Stimulated activated CD4-positive, alpha-beta T cell treated with anti-CD3 and anti-CD28 coated beads, Interleukin-4, amount 100 ng/mL, for 48 hours (primary cell): ENCODE measurements at regions not wholly inside any gene's neighbourhood (a gene's known extent, or its start where the extent isn't known, plus 50 kb on each side); places are given as distances from the start of the nearest gene placed in this dataset.
"Not testable (repeated sequence)": the region's sequence is repeated elsewhere in the genome, so short reads cannot be mapped to it uniquely, and the experiment has no call there.

Source experiments
- DNase-seq, 2 donors: peaks; one replicate each; pipeline ENCODE4 v3.0.0-alpha.2; 2020; ENCODE audit warnings: low read depth in 2 of 2

DNA sequence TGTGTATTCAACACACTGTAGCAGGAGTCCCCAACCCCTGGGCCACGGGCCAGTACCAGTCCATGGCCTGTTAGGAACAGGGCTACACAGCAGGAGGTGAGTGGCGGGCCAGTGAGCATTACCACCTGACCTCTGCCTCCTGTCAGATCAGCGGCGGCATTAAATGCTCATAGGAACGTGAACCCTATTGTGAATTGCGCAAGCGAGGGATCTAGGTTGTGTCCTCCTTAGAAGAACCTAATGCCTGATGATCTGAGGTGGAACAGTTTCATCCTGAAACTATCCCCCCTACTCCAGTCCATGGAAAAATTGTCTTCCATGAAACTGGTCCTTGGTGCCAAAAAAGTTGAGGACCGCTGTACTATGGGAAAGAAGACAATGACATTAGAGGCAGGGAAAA is 386.9 kb downstream of the PREX1 start:
- DNase-seq: no peak

DNA sequence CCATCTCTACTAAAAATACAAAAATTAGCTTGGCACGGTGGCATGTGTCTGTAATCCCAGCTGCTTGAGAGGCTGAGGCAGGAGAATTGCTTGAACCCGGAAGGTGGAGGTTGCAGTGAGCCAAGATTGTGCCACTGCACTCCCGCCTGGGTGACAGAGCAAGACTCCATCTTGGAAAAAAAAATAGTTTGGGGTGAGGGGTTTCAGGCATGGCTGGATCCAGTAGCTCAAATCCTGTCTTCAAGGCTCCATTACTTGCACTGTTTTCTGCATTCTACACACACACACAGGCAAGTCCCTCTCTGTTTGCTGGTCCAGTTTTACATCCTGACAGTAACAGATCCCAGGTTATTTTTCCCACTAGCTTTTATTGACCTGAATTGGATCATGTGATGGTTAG is 387.5 kb downstream of the PREX1 start:
- DNase-seq: not testable (repeated sequence)

DNA sequence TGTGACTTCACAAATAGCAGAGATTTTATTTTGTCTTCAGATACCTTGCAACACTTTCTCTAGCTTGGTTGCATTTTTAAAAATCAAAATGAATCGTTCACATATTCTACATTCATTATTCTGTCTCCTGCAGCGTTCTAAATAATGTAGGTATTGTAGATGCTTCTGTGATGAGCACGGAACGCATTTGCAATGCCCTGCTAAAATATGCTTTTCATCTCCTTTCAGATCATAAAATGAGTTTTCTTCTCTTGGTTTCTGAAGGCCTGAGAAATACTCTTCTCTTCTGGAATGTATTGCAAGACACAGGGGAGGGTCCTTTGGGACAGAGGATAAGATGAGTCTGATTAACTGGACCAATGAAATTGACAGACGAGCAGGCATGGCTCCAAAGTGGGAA is 390.7 kb downstream of the PREX1 start:
- DNase-seq: no peak

DNA sequence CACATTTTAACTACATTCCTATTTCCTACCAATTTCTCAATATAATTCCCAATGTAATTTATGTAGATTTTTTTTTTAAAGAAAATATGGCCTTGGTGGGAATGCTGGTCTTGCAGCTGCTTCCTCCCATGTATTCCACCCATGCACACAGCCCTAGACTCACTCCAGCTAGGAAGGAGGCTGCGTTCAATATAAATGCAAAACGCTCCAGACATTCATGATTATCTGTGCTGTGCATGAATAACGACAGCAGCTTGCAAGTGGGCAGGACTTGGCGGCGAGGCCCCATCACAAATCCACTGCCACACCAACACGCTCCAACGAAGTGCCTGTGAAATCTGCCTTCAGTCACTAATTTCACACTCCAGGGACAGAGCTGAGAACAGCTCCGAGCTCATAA is 391.2 kb downstream of the PREX1 start:
- DNase-seq: not testable (repeated sequence)

DNA sequence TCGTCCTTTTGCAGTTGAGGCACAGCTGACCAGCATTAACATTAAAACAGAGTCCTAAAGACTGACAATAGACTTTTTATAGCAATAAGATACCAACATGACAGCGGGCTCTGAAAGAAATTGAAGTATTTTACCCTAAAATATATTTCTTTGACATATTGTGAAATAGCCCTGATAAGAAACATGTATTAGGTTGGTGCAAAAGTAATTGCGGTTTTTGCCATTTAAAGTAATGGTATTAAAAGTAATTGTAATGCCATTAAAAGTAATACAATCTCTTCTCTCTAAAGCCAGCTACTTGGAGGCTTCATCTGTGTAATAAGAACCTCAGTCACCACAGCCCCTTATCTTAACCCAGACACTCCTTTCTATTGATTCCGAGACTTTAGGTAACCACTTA is 394.6 kb downstream of the PREX1 start:
- DNase-seq: no peak

DNA sequence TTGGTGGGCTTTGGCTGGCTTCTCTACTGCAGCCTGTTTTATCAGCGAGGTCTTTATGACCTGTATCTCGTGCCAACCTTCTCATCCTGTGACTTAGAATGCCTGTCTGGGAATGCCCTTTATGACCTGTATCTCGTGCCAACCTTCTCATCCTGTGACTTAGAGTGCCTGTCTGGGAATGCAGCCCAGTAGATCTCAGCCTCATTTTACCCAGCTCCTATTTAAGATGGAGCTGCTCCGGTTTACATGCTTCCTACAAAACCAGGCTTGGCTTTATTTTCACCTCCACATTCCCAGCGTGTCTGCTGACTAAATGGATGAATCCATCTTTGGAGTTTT is 395.3 kb downstream of the PREX1 start:
- no peak for DNase-seq

DNA sequence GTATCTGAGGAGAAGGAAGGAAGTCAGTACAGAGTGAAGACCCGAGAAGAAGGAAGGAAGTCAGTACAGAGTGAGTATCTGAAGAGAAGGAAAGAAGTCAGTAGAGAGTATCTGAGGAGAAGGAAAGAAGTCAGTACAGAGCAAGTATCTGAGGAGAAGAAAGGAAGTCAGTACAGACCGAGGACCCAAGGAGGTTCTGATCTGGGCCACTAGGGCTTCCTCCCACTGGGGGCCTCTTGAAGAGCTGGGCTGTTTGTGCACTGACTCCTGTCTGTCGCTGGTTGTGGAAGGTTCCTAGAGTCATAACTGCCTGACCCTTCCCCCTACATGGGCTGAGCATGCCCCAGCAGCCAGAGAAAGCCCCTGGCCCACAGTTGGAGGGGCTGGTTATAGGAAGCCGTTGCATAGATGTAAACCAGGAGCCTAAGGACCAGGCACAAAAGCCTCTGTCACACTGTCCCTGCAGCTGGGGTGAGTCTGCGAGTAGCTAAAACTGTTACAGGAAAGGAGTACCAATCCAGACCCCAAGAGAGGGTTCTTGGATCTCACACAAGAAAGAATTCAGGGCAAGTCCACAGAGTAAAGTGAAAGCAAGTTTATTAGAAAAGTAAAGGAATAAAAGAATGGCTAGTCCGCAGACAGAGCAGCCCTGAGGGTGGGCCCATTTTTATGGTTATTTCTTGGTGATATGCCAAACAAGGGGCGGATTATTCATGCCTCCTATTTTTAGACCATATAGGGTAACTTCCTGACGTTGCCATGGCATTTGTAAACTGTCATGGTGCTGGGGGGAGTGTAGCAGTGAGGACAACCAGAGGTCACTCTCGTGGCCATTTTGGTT is 395.9 kb downstream of the PREX1 start:
- DNase-seq: no peak

DNA sequence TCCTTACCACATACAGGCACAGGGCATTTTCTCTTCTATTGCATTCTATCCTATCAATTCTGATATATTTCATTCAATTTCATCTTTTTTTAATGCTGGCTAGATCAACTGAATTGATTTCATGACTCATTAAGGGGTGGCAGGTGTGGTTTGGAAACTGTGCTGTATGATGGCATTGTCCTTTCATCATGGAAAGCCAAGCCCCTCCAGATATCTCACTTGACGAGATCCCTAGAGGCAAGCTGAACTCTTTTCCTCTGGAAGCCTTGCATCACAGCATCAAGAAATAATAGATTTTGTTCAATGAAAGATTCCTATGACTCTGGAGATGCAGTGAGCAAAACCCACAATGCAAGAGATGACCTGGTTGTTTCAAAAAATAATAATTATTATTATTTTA is 401.2 kb downstream of the PREX1 start:
- DNase-seq: no peak

DNA sequence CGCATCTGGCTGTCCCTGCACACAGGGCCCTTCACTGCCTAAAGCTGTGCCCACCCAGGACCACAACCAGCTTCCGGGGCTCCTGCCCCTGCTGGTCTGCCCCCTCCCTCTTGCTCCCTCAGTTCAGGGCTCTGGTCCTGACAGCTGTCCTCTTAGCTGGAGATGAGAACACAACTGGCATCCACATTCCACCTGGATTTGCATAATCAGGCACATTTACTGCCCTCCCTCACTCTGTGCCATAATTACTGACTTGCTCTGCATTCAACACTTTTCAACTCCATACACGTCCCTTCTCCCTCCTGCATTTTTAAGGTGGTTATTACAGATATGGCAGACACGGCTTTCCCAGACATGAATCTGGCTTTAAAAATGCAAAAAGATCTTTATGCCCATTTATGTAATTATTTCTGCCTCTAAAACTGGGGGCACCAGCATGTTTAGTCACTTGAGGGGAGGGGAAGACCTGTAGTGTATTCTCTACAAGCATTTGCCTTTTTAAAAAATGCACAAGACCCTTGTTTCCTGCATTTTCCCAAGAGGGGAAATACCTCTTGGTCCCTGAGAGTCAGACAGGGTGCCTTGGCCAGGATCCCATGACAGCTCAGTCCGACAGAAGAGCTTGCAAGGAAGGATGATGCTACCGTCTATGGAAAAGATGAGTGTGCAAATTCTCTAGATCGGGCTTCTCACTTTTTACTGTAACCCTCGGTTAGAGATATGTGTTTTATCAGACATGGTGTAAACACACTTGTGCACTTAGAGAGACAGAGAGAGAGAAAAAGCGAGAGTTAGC is 401.8 kb downstream of the PREX1 start:
- DNase-seq: no peak

DNA sequence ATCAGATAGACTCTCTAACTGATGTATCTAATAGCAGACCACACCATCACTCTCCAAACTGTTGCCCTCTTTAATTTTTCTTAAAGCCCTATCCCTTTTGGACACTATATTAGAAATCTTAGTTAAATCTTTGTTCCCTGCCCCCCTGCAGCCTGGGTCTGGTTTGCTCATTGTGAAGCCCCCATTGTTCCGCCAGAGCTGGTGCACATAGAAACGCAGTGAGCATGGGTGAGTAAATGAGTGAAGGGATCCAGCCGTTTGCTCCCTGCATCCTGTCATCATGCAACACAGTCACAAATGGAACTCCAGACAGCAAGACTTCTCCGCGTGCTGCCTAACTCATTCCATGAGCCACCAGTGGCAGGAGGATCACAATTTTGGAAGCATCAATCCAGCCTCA is 402.5 kb downstream of the PREX1 start:
- no peak for DNase-seq

DNA sequence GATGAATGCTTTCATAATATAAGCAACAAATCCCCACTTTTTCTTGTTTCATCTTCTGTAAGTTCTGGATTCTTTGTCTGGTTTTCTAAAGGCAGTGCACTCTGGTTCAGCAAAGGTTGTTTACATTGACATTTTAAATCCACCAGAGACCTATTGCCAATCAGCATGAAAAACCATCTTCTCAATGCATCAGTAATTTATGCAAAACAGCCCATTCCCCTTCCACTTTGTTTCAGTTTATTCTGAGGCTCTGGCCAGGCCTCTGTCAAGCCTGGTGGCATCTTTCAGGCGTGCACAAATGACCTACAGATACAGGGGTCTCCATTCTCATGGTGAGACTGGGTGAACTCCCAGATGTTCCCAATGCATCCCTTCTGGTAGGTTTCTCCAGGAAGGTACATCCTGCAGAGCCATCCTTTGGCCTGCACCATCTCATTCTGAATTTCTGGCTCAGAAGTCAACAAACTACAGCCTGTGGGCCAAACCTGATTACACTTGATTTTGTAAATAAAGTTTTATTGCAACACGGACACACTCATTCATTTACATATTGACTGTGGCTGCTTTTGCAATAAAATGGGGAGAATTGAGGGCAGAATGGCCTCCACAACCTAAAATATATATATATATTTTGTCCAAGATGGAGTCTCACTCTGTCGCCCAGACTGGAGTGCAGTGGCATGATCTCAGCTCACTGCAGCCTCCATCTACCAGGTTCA is 405.4 kb downstream of the PREX1 start:
- DNase-seq: no peak

DNA sequence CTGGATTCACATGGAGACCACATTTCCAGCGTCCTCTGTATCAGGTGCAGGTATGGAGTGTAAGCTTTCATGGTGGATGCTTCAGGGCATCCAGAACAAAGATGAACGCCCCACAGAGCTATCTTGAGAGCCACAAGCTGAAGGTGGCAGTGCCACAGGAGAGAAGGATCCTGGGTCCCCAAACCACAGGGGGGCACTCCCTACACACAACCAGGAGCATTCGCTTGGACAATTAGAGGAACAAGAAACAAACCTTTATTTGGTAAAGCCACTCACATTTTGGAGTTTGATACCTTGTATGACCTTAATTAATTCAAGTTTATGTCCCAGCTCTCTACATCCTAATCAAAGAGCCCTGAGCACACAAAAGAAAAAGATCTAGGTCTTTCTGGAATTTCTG is 406.3 kb downstream of the PREX1 start:
- no peak for DNase-seq

DNA sequence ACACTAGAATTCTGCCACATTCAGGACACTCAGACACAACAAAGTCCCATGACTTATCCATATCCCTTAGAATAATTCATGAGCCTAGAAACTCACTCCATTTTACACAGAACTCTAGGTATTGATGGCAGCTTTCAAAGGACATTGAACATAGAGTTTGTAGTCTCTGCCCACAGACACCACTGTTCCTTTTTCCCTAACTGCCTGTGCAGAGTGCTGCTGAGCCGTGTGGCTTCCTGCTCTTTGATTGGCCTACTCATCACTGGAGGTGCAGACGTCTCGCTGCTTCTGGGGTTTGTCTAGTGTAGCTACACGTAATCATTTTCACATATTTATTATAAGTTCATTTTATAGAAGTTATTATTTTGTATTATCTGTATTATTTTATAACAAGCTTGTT is 407.6 kb downstream of the PREX1 start:
- no peak for DNase-seq

DNA sequence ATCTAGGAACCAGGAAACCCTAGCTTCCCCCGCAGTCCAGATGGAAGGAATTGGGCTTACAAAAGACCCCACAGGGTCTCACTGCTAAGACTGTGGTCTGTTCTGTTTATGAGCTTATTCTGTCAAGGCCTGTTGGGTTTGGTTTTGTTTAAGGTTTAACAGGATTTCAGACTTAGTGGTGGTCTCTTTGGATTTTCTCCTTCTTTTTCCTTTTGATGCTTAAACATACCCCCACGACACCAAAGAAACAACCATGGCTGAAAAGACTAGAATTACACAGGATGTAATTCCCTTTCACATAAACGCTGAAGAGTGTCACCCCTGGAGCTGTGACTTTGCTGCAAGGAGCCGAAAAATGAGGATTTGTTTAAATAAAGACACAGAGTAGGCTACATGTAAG is 408.6 kb downstream of the PREX1 start:
- no peak for DNase-seq

DNA sequence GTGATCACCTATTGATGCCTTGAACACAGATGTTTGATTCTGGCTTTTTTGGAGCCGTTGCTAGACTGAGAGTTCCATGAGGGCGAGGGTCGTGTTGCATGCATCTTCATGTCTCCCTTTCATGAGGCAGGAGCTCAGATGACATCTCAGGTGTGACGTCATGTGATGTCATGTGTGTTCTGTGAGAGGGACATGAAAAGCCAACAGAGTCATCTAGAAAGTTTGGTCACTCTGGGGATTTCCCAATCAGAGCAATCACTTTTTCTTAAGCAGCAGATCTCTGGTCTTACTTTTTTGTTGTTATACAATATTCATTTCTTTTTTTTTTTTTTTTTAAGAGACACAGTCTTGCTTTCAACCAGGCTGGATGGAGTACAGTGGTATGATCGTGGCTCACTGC is 411.8 kb downstream of the PREX1 start:
- DNase-seq: no peak

DNA sequence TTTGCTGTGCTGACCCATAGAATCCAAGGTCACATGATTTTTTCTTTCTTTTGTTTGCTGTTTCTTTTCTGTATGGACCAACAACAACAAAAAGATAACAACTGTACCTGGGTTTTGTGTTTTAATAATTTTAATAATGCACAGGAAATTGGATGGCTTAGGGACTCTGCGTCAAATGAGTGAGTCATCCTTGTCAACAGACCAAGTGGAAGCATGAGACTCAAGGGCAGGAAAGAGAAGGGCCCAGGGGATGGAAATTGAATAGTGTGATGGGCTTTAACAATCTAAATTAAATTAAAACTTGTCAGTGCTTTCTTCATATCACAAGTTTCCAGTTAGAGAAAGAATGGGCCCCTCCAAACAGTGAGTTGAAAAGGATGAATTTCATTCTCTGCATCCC is 413.0 kb downstream of the PREX1 start:
- DNase-seq: no peak

DNA sequence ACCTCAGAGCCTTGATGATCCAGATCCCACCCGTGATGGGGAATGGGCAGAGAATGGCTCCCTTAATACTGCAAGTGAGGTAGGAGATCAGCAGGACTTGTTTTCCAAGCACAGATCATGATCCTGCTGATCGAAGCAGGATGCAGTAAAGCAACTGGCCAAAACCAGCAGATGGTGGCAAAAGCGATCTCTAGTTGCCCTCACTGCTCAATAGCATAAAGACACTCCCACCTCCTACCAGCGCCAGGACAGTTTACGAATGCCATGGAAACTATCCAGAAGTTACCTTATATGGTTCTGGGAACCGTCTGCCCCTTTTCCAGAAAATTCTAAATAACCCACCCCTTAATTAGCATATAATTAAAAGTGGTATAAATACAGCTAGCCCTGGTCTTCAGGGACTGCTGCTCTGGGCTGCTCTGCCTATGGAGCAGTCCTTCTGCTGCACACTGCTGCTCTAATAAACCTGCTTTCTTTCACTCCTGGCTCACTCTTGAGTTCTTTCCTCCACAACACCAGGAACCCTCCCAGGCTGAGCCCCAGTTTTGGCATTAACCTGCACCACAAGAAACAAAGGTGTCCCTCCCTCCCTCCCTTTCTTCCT is 415.8 kb downstream of the PREX1 start:
- DNase-seq: no peak

DNA sequence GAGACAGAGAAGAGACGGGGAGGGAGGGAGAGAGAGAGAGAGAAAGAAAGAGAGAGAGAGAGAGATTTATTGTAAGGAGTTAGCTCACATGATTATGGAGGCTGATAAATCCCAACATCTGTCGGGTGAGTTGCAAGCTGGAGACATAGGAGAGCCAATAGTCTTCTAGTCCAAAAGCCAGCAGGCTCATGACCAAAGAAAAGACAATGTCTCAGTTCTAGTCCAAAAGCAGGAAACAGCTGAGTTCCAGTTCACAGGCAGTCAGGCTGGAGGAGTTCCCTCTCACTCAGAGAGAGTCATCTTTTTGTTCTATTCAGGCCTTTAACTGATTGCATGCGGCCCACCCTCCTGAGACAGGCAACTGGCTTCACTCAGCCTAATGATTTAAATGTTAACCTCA is 416.6 kb downstream of the PREX1 start:
- no peak for DNase-seq

DNA sequence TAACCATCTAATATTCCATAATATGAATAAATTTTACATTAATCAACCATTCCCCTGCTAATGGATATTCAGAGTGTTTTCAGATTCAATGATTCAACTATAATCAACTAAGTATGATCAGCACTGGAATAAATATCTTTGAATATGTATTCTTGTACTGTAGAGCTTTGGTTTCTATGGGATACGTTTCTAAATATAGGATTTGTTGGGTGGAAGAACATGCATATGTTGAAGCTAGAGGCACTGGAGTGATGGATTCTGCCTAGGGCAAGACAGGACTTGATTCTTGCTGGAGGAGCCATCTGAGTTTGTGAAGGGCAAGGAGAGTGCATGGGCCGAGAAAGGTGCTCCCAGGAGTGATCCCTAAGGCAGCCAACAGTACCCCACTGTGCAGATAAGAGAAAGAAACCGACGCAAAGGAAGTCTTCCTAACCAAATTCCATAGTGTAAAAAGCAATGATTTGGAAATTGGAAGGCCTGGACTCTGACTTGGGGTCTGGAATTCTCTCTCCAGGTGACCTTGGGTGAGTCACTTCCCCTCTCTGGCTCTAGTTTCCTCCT is 418.7 kb downstream of the PREX1 start:
- no peak for DNase-seq

DNA sequence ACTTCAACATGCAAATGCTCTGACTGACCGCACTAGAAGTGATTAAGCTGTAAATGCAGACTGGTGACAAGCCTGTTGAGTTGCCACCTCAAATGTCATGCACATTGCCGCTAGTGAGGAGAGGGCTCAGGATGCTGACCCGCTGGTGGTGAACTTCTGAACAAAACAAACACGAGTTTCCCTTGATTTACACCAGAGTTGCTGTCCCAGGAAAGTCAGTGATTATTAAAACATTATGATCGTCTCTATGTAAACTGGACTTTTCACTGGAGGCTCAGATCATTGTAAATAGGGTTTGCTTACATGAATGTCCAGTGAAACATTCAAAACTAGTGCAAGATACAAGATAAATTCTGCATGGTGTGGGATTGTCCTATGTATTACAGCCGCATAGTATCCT is 420.1 kb downstream of the PREX1 start:
- no peak for DNase-seq

DNA sequence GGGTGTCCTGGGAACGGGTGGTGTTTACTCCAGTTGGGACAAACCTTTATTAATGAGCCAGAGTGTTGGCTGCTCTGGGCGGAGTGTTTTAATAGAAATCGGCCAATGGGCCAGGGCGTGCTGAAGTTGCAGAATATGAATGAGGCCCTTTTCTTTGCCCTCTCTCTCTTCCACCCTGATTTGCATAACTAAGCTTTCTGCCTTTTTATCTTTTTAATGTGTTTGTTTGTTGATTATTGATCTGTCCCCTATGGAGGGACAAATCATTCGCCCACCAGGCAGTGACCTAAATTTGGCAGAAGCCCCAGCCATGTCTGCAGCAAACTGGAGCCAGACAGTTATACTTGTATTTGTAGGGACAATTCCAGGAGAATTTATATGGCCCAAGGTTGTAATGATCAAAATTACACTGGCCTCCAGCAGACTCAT is 420.9 kb downstream of the PREX1 start:
- no peak for DNase-seq

DNA sequence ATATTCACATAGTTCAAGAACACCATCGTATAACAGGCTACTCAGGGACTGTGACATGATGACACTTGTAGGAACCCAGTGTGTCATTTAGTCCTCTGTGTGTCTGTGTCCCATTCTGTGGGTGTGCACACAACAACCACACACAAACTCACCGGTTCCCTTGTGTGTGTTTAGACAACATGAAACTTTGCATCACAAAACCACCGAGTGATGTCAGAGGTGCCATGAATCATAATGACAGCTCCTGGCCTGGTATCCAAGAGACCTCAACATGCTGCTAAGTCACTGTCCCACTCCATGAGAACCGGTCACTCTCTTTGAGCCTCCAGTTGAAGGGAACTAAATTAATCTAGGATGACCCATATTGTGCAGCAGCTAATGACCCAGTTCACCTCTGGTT is 421.3 kb downstream of the PREX1 start:
- peak in 1 of 2 donors; percentile 12 for DNase-seq
